GM23338 (cell line): ENCODE measurements at regions not wholly inside any gene's neighbourhood (a gene's known extent, or its start where the extent isn't known, plus 50 kb on each side); places are given as distances from the start of the nearest gene placed in this dataset.

Experiments used
- CREB1 ChIP-seq: fragments of 250-450 bp; sonication (Bioruptor Pico); IDR thresholded peaks from 2 replicates; pipeline ENCODE4 v1.5.0; 2020; ENCODE audit warnings: low read depth, mild to moderate bottlenecking, moderate library complexity
- CTCF ChIP-seq, 2 experiments: fragments of 200-600 bp in 1 of 2; sonication (generic) in 1 of 2; conservative IDR thresholded peaks; 2 replicates each; pipeline versions ENCODE4 v1.5.1 to v1.6.1; 2016 to 2017; ENCODE audit warnings: antibody characterized with exemption in 2 of 2, low read depth in 2 of 2, mild to moderate bottlenecking in 2 of 2, moderate library complexity in 1 of 2
- ETS1 ChIP-seq: IDR thresholded peaks from 2 replicates; pipeline ENCODE4 v1.6.1; 2016; ENCODE audit warnings: antibody characterized with exemption
- EZH2 ChIP-seq: fragments of 200-600 bp; sonication (generic); IDR thresholded peaks from one replicate; pipeline ENCODE4 v1.8.0; 2017; ENCODE audit warnings: antibody characterized with exemption, mild to moderate bottlenecking, low read depth; ENCODE audit not compliant: unreplicated experiment
- EZH2phosphoT487 ChIP-seq: fragments of 200-600 bp; sonication (generic); IDR thresholded peaks from one replicate; pipeline ENCODE4 v1.8.1; 2018; ENCODE audit warnings: antibody characterized with exemption; ENCODE audit not compliant: unreplicated experiment
- JUNB ChIP-seq: IDR thresholded peaks from one replicate; pipeline ENCODE4 v1.6.1; 2016; ENCODE audit warnings: antibody characterized with exemption; ENCODE audit not compliant: unreplicated experiment
- NANOG ChIP-seq: IDR thresholded peaks from 2 replicates; pipeline ENCODE4 v1.6.1; 2016; ENCODE audit warnings: antibody characterized with exemption, borderline replicate concordance
- POLR2AphosphoS5 ChIP-seq: IDR thresholded peaks from 2 replicates; pipeline ENCODE4 v1.6.1; 2016; ENCODE audit warnings: antibody characterized with exemption, low read depth
- ZNF114 ChIP-seq: fragments of 250-450 bp; sonication (Bioruptor Pico); IDR thresholded peaks from 2 replicates; pipeline ENCODE4 v1.5.0; 2020; ENCODE audit warnings: mild to moderate bottlenecking, moderate library complexity
- ZNF331 ChIP-seq: fragments of 250-450 bp; sonication (Bioruptor Pico); IDR thresholded peaks from 2 replicates; pipeline ENCODE4 v1.5.0; 2020; ENCODE audit warnings: low read depth, mild to moderate bottlenecking, moderate library complexity
- TF ChIP-seq, protein P1 (sequence below): IDR thresholded peaks from one replicate; pipeline ENCODE4 v1.6.1; 2018; ENCODE audit warnings: antibody characterized with exemption; ENCODE audit not compliant: unreplicated experiment
- TF ChIP-seq, protein P2 (sequence below): fragments of 250-450 bp; sonication (Bioruptor Pico); IDR thresholded peaks from 2 replicates; pipeline ENCODE4 v1.5.0; 2020; ENCODE audit warnings: mild to moderate bottlenecking, moderate library complexity

DNA sequence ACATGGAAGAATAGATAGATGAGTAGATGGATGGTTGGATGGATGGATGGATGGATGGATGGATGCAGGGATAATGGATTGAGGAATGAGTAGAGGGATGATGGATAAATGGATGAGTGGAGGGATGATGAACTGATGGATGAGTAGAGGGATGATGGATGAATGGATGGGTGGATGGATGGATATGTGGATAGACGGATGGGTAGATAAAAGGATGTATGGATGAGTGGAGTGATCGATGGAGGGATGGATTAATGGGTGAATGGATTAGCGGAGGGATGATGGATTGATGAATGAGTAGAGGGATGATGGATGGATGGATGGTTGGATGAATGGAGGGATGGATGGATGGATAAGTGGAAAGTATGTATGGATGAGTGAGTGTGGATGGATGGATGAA lies 533.2 kb downstream of the RFC3 start:
- no peak for TF ChIP-seq EZH2
- no peak for TF ChIP-seq CTCF (conservative IDR thresholded peaks at IDR 0.05; ENCODE audit: low read depth in 2 of 2)
- TF ChIP-seq EZH2phosphoT487 = no peak
- no peak for TF ChIP-seq ZNF114 (CRISPR knock-in tag)
- TF ChIP-seq, protein P1, sequence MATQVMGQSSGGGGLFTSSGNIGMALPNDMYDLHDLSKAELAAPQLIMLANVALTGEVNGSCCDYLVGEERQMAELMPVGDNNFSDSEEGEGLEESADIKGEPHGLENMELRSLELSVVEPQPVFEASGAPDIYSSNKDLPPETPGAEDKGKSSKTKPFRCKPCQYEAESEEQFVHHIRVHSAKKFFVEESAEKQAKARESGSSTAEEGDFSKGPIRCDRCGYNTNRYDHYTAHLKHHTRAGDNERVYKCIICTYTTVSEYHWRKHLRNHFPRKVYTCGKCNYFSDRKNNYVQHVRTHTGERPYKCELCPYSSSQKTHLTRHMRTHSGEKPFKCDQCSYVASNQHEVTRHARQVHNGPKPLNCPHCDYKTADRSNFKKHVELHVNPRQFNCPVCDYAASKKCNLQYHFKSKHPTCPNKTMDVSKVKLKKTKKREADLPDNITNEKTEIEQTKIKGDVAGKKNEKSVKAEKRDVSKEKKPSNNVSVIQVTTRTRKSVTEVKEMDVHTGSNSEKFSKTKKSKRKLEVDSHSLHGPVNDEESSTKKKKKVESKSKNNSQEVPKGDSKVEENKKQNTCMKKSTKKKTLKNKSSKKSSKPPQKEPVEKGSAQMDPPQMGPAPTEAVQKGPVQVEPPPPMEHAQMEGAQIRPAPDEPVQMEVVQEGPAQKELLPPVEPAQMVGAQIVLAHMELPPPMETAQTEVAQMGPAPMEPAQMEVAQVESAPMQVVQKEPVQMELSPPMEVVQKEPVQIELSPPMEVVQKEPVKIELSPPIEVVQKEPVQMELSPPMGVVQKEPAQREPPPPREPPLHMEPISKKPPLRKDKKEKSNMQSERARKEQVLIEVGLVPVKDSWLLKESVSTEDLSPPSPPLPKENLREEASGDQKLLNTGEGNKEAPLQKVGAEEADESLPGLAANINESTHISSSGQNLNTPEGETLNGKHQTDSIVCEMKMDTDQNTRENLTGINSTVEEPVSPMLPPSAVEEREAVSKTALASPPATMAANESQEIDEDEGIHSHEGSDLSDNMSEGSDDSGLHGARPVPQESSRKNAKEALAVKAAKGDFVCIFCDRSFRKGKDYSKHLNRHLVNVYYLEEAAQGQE = no peak
- no peak for TF ChIP-seq CREB1 (CRISPR knock-in tag)
- TF ChIP-seq POLR2AphosphoS5 = no peak
- no peak for TF ChIP-seq ETS1
- TF ChIP-seq JUNB = no peak
- TF ChIP-seq NANOG = no peak
- TF ChIP-seq, protein P2, sequence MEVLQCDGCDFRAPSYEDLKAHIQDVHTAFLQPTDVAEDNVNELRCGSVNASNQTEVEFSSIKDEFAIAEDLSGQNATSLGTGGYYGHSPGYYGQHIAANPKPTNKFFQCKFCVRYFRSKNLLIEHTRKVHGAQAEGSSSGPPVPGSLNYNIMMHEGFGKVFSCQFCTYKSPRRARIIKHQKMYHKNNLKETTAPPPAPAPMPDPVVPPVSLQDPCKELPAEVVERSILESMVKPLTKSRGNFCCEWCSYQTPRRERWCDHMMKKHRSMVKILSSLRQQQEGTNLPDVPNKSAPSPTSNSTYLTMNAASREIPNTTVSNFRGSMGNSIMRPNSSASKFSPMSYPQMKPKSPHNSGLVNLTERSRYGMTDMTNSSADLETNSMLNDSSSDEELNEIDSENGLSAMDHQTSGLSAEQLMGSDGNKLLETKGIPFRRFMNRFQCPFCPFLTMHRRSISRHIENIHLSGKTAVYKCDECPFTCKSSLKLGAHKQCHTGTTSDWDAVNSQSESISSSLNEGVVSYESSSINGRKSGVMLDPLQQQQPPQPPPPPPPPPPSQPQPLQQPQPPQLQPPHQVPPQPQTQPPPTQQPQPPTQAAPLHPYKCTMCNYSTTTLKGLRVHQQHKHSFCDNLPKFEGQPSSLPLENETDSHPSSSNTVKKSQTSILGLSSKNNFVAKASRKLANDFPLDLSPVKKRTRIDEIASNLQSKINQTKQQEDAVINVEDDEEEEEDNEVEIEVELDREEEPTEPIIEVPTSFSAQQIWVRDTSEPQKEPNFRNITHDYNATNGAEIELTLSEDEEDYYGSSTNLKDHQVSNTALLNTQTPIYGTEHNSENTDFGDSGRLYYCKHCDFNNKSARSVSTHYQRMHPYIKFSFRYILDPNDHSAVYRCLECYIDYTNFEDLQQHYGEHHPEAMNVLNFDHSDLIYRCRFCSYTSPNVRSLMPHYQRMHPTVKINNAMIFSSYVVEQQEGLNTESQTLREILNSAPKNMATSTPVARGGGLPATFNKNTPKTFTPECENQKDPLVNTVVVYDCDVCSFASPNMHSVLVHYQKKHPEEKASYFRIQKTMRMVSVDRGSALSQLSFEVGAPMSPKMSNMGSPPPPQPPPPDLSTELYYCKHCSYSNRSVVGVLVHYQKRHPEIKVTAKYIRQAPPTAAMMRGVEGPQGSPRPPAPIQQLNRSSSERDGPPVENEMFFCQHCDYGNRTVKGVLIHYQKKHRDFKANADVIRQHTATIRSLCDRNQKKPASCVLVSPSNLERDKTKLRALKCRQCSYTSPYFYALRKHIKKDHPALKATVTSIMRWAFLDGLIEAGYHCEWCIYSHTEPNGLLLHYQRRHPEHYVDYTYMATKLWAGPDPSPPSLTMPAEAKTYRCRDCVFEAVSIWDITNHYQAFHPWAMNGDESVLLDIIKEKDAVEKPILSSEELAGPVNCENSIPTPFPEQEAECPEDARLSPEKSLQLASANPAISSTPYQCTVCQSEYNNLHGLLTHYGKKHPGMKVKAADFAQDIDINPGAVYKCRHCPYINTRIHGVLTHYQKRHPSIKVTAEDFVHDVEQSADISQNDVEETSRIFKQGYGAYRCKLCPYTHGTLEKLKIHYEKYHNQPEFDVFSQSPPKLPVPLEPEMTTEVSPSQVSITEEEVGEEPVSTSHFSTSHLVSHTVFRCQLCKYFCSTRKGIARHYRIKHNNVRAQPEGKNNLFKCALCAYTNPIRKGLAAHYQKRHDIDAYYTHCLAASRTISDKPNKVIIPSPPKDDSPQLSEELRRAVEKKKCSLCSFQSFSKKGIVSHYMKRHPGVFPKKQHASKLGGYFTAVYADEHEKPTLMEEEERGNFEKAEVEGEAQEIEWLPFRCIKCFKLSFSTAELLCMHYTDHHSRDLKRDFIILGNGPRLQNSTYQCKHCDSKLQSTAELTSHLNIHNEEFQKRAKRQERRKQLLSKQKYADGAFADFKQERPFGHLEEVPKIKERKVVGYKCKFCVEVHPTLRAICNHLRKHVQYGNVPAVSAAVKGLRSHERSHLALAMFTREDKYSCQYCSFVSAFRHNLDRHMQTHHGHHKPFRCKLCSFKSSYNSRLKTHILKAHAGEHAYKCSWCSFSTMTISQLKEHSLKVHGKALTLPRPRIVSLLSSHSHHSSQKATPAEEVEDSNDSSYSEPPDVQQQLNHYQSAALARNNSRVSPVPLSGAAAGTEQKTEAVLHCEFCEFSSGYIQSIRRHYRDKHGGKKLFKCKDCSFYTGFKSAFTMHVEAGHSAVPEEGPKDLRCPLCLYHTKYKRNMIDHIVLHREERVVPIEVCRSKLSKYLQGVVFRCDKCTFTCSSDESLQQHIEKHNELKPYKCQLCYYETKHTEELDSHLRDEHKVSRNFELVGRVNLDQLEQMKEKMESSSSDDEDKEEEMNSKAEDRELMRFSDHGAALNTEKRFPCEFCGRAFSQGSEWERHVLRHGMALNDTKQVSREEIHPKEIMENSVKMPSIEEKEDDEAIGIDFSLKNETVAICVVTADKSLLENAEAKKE (CRISPR knock-in tag) = no peak
- TF ChIP-seq ZNF331 = no peak
